CD1c-positive myeloid dendritic cell (primary cell): ENCODE measurements at regions not wholly inside any gene's neighbourhood (a gene's known extent, or its start where the extent isn't known, plus 50 kb on each side); places are given as distances from the start of the nearest gene placed in this dataset.
"Not testable (repeated sequence)": the region's sequence is repeated elsewhere in the genome, so short reads cannot be mapped to it uniquely, and the experiment has no call there.

ENCODE experiments used
- DNase-seq: peaks from one replicate; pipeline ENCODE4 v3.0.0-alpha.2; 2016; ENCODE audit errors: extremely low spot score

DNA sequence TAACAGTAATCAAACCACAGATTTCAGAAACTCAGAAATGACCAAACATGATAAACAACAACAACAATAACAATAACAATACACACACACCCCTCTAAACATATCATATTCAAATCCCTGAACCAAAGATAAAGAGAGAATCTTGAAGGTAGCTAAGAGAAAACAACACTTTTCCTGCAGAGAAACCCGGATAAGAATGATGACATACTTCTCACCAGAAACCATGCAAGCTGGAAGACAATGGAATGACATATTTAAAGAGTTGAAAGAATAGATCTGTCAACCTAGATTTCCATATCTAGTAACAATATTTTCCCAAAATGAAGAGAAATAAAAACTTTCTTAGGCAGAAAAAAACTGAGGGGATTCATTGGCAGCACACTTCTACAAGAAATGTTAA is 138.1 kb downstream of the LIG4 start:
- no peak for DNase-seq

DNA sequence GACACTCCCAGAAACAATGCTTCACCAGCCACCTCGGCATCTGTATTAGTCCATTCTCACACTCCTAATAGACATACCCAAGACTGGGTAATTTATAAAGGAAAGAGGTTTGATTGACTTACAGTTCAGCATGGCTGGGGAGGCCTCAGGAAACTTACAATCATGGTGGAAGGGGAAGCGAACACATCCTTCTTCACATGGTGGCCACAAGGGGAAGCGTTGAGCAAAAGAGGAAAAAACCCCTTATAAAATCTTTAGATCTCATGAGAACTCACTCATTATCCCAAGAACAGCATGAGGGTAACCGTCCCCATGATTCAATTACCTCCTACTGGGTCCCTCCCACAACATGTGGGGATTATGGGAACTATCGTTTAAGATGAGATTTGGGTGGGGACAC is 140.9 kb downstream of the LIG4 start:
- not testable (repeated sequence) for DNase-seq

GRCh38 chr13:108070925-108071324 is 144.4 kb downstream of the LIG4 start:
- no peak for DNase-seq

- no peak for DNase-seq
Observed at GRCh38 chr13:108070491-108070890, 144.8 kb downstream of the LIG4 start.

DNA sequence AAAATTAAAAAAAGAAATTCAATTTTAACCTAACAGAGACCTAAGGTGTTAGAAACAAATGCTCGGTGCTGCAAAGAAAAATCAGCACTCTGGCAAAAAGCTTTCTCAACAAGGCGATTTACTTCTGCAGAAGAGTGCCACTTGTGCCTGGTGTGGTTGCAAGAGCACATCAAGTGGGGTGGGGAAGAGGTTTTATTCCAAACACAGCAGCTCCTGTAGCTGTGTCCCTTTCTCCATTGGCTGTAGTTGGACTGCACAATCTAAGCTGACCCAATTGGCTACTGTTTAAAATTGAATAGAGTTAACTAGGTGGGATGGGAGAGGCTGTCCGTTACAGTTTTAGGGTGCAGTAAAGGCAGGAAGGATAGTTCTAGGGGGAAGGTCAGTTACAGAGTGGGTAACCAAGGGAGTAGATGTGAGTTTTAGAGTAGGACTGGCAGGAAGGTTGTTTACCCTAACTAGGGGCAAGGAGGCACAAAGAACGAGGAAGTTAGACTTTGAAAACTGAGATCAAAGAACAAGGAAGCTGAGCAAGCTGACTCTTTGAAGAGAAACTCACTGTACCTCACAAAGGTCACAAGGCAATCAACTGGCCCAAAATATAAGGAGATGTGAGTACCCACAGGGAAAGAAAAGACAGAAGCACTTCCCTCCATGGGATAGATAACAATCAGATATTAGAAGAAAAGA is 145.7 kb downstream of the LIG4 start:
- no peak for DNase-seq

DNA sequence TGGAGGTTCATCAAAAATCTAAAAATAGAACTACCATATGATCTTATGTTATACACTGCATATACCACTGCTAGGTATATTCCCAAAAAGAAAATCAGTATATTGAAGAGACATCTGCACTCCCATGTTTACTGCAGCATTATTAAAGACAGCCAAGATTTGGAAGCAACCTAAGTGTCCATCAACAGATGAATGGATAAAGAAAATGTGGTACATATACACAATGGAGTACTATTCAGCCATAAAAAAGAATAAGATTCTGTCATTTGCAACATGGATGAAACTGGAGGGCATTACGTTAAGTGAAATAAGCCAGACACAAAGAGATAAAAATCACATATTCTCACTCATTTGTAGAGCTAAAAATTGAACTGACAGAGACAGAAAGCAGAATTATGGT is 151.0 kb downstream of the LIG4 start:
- DNase-seq = not testable (repeated sequence)

DNA sequence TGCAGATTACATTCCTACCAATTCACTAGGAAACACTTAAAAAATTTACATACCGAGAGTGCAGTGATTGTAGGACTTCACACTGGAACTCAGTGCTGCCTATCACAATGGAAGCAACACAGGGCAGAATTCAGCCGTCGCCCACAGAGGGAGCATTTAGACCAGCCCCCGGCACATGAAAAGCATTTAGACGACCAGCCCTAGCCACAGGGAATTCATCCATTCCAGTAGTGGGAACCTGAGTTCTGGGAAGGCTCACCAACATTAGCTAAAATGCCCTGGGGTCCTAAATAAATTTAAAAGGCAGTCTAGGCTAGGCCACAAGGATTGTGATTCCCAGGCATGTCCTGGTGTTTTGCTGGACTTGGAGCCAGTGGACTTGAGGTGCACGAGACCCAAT is 155.2 kb downstream of the LIG4 start:
- DNase-seq = no peak

- no peak for DNase-seq
Observed at GRCh38 chr13:108056278-108056677, 159.1 kb downstream of the LIG4 start.

GRCh38 chr13:108049211-108049610 is 166.1 kb downstream of the LIG4 start:
- DNase-seq = no peak

- no peak for DNase-seq
Observed at GRCh38 chr13:108044954-108045353, 170.4 kb downstream of the LIG4 start.

GRCh38 chr13:108042866-108043265 is 172.5 kb downstream of the LIG4 start:
- DNase-seq = not testable (repeated sequence)

GRCh38 chr13:108037348-108037747 is 178.0 kb downstream of the LIG4 start:
- DNase-seq = no peak

- DNase-seq = no peak
Observed at GRCh38 chr13:108036411-108036932, 178.9 kb downstream of the LIG4 start.

DNA sequence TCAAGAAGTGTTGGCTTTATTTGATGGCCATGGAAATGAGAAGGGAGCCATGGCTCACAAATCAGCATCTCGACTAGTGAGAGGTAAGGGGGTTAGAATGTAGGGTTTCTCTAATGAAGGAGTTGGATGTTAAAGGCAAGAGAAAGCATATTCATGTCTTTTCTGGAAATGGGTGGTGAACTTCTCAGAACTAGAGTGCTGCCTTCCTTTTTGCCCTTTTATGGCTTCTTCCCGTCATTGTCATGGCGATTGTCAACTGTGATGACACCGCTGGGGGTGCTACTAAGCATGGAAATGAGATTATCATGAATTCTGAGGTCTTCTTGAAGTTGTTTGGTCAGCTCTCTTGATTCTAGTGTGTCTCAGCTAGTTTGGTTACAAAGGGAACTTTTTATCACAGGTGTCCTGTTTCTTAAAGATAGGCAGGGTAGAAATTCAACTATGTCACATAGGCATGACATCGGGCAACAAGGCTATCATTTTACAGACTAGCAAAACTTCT is 180.4 kb downstream of the LIG4 start:
- DNase-seq = no peak

DNA sequence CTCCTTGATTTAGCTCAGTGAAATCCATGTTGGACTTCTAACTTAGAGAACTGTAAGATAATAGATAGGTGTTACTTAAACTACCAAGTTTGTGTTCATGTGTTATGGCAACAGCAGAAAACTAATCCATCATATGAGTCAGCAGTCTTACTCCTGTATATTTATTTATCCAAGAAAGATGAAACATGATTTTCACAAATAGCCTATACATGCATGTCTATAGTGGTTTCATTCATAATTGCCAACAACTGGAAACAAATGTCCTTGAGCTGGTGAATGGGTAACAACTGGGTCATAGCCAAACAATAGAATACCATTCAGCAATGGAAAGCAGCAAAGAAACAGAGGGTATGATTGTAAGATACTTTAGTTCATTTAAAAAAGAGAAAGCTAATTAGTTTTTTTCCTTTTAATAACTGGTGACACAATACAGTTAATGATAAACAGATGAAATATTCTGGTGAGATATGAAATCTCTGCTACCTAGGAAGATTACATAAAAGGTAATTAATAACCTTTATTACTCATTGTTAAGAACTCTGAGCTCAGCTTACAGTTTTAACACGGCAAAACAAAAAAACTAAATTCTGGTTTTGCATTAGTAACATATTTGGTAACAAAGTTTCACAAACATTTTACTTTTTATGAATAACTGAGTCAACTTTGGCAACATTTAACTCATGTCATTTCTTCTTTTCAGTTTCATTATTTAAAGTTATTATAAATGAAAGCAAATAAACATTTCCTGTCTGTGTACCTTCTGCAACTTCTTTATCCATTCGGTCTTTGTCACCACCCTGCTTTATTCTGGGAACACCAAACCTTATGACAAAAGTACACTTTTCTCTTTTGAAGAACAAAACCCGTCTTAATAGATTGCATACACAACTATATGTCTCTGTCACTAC is 181.3 kb downstream of the LIG4 start:
- DNase-seq = no peak

DNA sequence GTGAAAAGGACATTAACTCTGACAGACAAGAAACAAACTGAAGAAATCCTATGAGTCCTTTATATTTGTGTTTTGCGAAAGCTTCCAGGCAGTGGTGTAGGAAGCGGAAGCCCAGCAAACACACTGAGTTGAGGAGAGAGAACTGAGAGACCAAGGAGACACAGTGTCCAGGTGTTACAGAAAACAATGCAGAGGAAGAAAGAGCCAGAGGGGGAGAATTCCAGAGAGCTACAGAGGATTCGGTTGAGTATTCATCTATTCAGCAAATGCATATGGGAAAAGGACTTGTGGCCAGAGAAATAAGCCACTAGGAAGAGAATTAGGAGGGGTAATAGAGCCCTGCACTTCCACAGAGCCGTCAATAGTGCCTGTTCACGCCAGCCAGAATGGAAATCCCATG is 183.5 kb downstream of the LIG4 start:
- no peak for DNase-seq

GRCh38 chr13:108030769-108031168 is 184.6 kb downstream of the LIG4 start:
- DNase-seq = no peak

- DNase-seq = no peak
Observed at GRCh38 chr13:108026680-108027410, 188.5 kb downstream of the LIG4 start.

GRCh38 chr13:108020027-108020426 is 195.3 kb downstream of the LIG4 start:
- DNase-seq = no peak

GRCh38 chr13:108018371-108018870 is 196.9 kb downstream of the LIG4 start:
- DNase-seq = no peak

DNA sequence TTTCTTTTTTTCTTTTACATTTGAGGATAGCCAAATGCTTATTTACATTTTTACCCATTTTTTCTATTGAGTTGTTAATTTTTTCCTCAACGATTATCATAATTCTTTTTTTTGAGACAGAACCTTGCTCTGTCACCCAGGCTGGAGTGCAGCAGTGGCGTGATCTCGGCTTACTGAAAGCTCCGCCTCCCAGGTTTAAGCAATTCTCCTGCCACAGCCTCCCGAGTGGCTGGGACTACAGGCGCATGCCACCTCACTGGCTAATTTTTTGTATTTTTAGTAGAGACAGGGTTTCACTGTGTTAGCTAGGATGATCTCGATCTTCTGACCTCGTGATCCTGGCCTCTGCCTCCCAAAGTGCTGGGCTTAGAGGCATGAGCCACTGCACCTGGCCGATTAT is 208.7 kb downstream of the LIG4 start:
- no peak for DNase-seq

- DNase-seq = no peak
Observed at GRCh38 chr13:108005231-108005630, 210.1 kb downstream of the LIG4 start.
